ENCODE measurements at regions not wholly inside any gene's neighbourhood (a gene's known extent, or its start where the extent isn't known, plus 50 kb on each side); places are given as distances from the start of the nearest gene placed in this dataset.

DNA sequence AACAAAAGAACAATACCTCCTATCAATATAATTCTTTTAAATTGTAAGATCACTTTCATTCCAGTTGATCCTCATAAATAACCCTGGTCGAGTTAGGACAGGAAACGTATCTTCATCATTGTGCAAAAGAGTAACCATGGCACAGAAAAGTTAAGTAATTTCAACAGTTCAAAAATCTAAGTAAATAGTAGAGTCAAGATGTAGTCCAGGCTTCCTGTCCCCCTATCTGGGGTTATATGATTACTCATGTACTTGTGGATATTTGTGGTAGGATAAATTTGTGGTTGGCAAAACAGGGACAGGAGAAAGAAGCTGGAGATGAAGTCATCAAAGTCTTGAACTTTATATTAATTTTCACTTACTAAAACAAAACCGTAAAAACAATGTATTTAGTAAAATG, 772.6 kb downstream of the TSN start:
- H3K4me3 ChIP-seq (ENCODE audit: low read length in 3 of 3), result no peak overlapping the region
- no peaks in the 10 kb centered on the region for H3K27me3 ChIP-seq (ENCODE audit: control insufficient read depth in 3 of 3, insufficient read depth in 3 of 3, low read length in 3 of 3)
- no peak overlapping the region for H3K9ac ChIP-seq (ENCODE audit: low read depth in 1 of 3, low read length in 3 of 3)

DNA sequence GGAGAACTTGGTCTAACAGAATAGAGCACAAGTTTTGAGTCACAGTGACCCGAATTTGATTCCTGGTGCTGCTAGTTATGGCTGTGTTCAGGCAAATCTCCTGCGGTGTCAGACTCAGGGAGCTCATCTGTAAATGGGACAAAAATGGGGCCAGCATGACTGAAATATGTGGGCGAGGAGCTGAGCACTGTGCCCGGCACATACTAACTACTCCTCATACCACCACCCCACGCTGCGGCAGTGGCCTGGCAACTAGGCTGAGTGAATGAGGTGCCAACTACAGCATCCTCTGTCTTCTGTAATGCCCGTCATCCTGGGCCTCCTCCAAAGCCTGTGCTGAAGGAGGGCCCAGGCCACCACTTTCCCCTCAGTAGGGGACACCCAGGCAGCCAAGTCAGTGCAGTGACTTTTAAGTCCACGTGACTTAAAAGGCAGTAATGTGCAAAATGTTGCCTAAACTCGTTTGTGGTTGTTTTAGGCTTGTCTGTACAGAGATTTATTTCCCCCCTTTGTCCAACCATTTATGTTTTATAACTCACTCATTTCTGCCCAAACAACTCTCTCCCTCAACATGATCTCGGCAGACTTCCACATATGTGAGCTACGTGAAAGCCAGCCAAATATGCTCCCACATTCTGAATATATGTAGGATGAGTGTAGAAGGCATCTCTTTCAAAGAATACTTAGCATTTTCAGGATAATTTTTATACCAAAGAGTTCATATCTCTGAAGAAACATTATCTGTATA, 773.7 kb downstream of the TSN start:
- no peaks in the 10 kb centered on the region for H3K36me3 ChIP-seq (ENCODE audit: control insufficient read depth in 3 of 3, insufficient read depth in 3 of 3, low read length in 3 of 3)
- no peaks in the 10 kb centered on the region for H3K9me3 ChIP-seq (ENCODE audit: control insufficient read depth in 3 of 3, low read length in 3 of 3)
- H3K4me3 ChIP-seq (ENCODE audit: low read length in 3 of 3), result no peak overlapping the region
- H3K27ac ChIP-seq (ENCODE audit: low read depth, low read length), result no peak overlapping the region
- H3K9ac ChIP-seq (ENCODE audit: low read depth in 1 of 3, low read length in 3 of 3), result no peak overlapping the region
- H3K4me1 ChIP-seq (ENCODE audit: control insufficient read depth in 3 of 3, insufficient read depth in 3 of 3, low read length in 3 of 3), result no peaks in the 10 kb centered on the region
- H3K27me3 ChIP-seq (ENCODE audit: control insufficient read depth in 3 of 3, insufficient read depth in 3 of 3, low read length in 3 of 3), result no peaks in the 10 kb centered on the region

More for the DNA sequence above, 772.6 kb downstream of the TSN start:
- Histone ChIP-seq H3K4me1 (ENCODE audit: control insufficient read depth in 3 of 3, insufficient read depth in 3 of 3, low read length in 3 of 3) (no peaks in the 10 kb centered on the region), H3K36me3 (ENCODE audit: control insufficient read depth in 3 of 3, insufficient read depth in 3 of 3, low read length in 3 of 3) (no peaks in the 10 kb centered on the region), H3K9me3 (ENCODE audit: control insufficient read depth in 3 of 3, low read length in 3 of 3) (no peaks in the 10 kb centered on the region), H3K27ac (ENCODE audit: low read depth, low read length) (no peak overlapping the region)

DNA sequence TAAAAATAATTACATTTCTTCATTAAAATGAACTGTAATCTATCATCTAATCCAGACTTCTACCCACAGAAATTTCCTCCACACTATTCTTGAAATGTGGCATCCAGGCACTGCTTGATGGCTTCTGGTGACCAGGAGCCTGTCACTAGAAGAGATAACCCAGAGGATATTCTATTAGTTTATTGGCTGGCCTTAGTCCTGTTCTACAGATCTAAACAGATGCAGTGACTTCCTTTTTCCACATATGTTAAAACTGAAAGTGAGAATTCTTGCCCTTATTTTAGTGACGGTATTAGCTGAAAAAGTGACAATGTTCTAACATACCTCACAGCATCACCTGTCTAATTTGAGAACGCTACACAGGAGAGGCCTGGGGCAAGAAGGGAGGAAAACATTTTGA, 775.4 kb downstream of the TSN start:
- no peaks in the 10 kb centered on the region for H3K4me1 ChIP-seq (ENCODE audit: control insufficient read depth in 3 of 3, insufficient read depth in 3 of 3, low read length in 3 of 3)
- H3K27ac ChIP-seq (ENCODE audit: low read depth, low read length), result no peak overlapping the region
- no peak overlapping the region for H3K9ac ChIP-seq (ENCODE audit: low read depth in 1 of 3, low read length in 3 of 3)

DNA sequence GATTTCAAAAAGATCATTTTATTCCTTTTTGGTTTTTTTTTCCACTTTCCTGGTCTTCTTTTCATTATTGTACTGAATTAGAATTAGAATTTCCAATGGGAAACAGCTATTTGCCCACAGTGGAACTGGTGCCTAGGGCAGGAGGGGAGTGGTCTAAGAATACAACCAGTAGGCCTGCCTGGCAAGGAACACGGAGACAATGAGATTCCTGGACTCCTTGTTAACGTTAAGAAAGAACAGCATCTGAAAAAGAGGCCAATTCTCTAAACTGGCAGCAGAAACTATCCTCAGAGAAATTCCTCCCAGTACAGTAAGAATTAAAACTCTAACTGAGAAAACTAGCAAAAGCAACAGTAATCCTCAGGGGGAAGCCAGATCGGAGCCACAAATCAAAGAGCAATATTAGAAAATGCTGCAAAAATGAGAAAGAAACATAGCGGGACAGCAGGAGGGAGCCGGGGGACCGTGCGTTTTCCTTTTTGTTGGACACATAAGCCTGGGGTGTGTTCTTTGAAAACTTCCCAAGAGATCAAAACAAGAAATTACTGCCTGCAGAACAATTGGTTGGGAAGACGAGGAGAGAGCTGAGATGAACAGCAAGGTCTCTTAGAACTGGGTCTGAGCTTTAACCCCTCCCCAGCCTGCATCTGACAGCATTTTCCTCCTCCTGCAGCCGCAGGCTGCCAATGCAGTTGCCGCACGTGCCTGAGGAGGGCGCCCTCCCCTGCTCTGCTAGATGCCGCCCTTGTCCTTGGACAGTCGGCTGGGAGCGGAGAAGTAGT, 776.0 kb downstream of the TSN start:
- Histone ChIP-seq H3K27me3 (ENCODE audit: control insufficient read depth in 3 of 3, insufficient read depth in 3 of 3, low read length in 3 of 3) (no peaks in the 10 kb centered on the region), H3K27ac (ENCODE audit: low read depth, low read length) (no peak overlapping the region), H3K4me1 (ENCODE audit: control insufficient read depth in 3 of 3, insufficient read depth in 3 of 3, low read length in 3 of 3) (no peaks in the 10 kb centered on the region), H3K9ac (ENCODE audit: low read depth in 1 of 3, low read length in 3 of 3) (no peak overlapping the region), H3K36me3 (ENCODE audit: control insufficient read depth in 3 of 3, insufficient read depth in 3 of 3, low read length in 3 of 3) (no peaks in the 10 kb centered on the region), H3K4me3 (ENCODE audit: low read length in 3 of 3) (no peak overlapping the region), H3K9me3 (ENCODE audit: control insufficient read depth in 3 of 3, low read length in 3 of 3) (no peaks in the 10 kb centered on the region)

More for the DNA sequence above, 775.4 kb downstream of the TSN start:
- H3K36me3 ChIP-seq (ENCODE audit: control insufficient read depth in 3 of 3, insufficient read depth in 3 of 3, low read length in 3 of 3), result no peaks in the 10 kb centered on the region
- H3K27me3 ChIP-seq (ENCODE audit: control insufficient read depth in 3 of 3, insufficient read depth in 3 of 3, low read length in 3 of 3), result no peaks in the 10 kb centered on the region
- H3K4me3 ChIP-seq (ENCODE audit: low read length in 3 of 3), result no peak overlapping the region
- no peaks in the 10 kb centered on the region for H3K9me3 ChIP-seq (ENCODE audit: control insufficient read depth in 3 of 3, low read length in 3 of 3)

DNA sequence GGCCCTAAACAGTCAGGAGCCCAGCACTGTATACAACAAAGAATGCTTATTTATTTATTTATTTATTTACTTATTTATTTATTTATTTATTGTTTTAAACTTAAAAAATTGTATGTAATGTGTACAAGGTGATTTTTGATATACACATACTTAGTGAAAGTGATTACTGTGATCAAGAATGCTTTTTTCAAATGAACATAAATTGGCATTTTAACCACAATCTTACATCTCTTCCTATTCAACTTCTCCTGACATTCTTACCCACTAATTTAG, 776.6 kb downstream of the TSN start:
- Histone ChIP-seq H3K4me1 (ENCODE audit: control insufficient read depth in 3 of 3, insufficient read depth in 3 of 3, low read length in 3 of 3) (no peaks in the 10 kb centered on the region), H3K9me3 (ENCODE audit: control insufficient read depth in 3 of 3, low read length in 3 of 3) (no peaks in the 10 kb centered on the region), H3K27ac (ENCODE audit: low read depth, low read length) (no peak overlapping the region), H3K36me3 (ENCODE audit: control insufficient read depth in 3 of 3, insufficient read depth in 3 of 3, low read length in 3 of 3) (no peaks in the 10 kb centered on the region), H3K9ac (ENCODE audit: low read depth in 1 of 3, low read length in 3 of 3) (no peak overlapping the region), H3K4me3 (ENCODE audit: low read length in 3 of 3) (no peak overlapping the region), H3K27me3 (ENCODE audit: control insufficient read depth in 3 of 3, insufficient read depth in 3 of 3, low read length in 3 of 3) (no peaks in the 10 kb centered on the region)

DNA sequence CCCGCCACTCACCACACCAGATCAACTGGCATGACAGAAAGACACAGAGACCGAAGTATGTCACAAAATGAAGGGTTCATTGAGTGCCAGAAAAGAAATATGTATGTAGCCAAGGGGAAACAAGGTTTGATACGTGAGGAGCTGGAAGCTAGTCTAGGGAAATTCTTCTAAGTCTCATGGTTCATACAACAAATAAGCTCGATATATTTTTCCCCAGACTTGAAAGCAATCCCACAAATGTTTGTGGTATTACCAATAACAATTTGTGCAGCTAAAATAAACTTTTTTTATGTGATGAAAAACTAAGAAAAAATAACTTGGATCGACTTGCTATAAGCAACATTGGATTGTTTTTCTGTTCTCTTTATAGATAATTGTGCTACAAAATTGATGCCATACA, 777.0 kb downstream of the TSN start:
- Histone ChIP-seq H3K27ac (ENCODE audit: low read depth, low read length) (no peak overlapping the region), H3K27me3 (ENCODE audit: control insufficient read depth in 3 of 3, insufficient read depth in 3 of 3, low read length in 3 of 3) (no peaks in the 10 kb centered on the region), H3K36me3 (ENCODE audit: control insufficient read depth in 3 of 3, insufficient read depth in 3 of 3, low read length in 3 of 3) (no peaks in the 10 kb centered on the region), H3K4me3 (ENCODE audit: low read length in 3 of 3) (no peak overlapping the region), H3K9me3 (ENCODE audit: control insufficient read depth in 3 of 3, low read length in 3 of 3) (no peaks in the 10 kb centered on the region), H3K9ac (ENCODE audit: low read depth in 1 of 3, low read length in 3 of 3) (no peak overlapping the region), H3K4me1 (ENCODE audit: control insufficient read depth in 3 of 3, insufficient read depth in 3 of 3, low read length in 3 of 3) (no peaks in the 10 kb centered on the region)

DNA sequence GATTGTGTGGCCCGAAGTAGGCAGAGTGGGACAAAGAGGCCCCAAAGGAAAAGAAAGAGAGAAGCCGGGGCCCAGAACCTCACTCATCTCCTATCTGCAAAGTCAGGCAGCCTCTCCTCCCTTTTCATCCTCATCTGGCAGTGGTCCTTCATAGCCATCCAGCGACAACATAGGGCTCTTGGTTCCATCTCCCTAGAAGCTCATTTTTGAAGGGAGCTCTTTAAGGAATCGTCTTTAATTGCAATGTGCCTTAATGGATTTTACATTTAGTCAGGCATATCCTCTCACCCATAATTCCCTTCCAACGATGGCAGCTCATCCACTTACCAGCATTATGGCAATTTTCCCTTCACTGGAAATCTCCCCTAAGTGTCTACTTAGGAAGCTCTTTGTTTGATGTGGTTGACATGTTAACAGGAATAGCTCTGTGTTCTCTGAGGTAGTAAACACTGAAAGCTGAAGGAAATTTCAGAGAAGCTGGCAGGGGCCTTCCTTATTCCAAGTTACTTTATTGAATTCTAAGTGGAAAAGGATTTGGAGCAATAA, 780.6 kb downstream of the TSN start:
- no peaks in the 10 kb centered on the region for H3K27me3 ChIP-seq (ENCODE audit: control insufficient read depth in 3 of 3, insufficient read depth in 3 of 3, low read length in 3 of 3)

GRCh38 chr2:122539311-122539710, 783.9 kb downstream of the TSN start:
- H3K9me3 ChIP-seq (ENCODE audit: control insufficient read depth in 3 of 3, low read length in 3 of 3), result no peaks in the 10 kb centered on the region
- no peaks in the 10 kb centered on the region for H3K27me3 ChIP-seq (ENCODE audit: control insufficient read depth in 3 of 3, insufficient read depth in 3 of 3, low read length in 3 of 3)
- H3K36me3 ChIP-seq (ENCODE audit: control insufficient read depth in 3 of 3, insufficient read depth in 3 of 3, low read length in 3 of 3), result no peaks in the 10 kb centered on the region
- no peak overlapping the region for H3K4me3 ChIP-seq (ENCODE audit: low read length in 3 of 3)
- H3K9ac ChIP-seq (ENCODE audit: low read depth in 1 of 3, low read length in 3 of 3), result no peak overlapping the region
- H3K4me1 ChIP-seq (ENCODE audit: control insufficient read depth in 3 of 3, insufficient read depth in 3 of 3, low read length in 3 of 3), result no peaks in the 10 kb centered on the region
- no peak overlapping the region for H3K27ac ChIP-seq (ENCODE audit: low read depth, low read length)

More for the DNA sequence above, 780.6 kb downstream of the TSN start:
- Histone ChIP-seq H3K9me3 (ENCODE audit: control insufficient read depth in 3 of 3, low read length in 3 of 3) (no peaks in the 10 kb centered on the region), H3K36me3 (ENCODE audit: control insufficient read depth in 3 of 3, insufficient read depth in 3 of 3, low read length in 3 of 3) (no peaks in the 10 kb centered on the region), H3K4me3 (ENCODE audit: low read length in 3 of 3) (no peak overlapping the region), H3K9ac (ENCODE audit: low read depth in 1 of 3, low read length in 3 of 3) (no peak overlapping the region), H3K27ac (ENCODE audit: low read depth, low read length) (no peak overlapping the region), H3K4me1 (ENCODE audit: control insufficient read depth in 3 of 3, insufficient read depth in 3 of 3, low read length in 3 of 3) (no peaks in the 10 kb centered on the region)

DNA sequence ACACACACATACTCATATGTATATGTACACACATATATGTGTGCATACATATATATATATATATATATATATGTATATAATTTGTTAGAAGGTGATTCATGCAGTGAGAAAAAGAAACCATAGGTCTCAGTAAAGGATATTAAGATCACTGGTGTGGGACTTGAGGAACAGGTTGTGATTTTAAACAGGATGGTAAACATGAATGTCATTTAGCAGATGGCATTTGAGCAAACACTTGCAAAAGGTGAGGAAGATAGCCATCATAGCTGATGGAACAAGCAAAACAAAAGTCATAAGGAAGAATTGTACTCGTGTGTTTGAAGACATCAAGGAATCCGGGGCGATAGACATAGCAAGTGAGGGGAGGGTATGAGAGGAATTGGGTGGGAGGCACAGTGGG, 784.5 kb downstream of the TSN start:
- Histone ChIP-seq H3K4me1 (ENCODE audit: control insufficient read depth in 3 of 3, insufficient read depth in 3 of 3, low read length in 3 of 3) (no peaks in the 10 kb centered on the region), H3K27ac (ENCODE audit: low read depth, low read length) (no peak overlapping the region), H3K9me3 (ENCODE audit: control insufficient read depth in 3 of 3, low read length in 3 of 3) (no peaks in the 10 kb centered on the region), H3K4me3 (ENCODE audit: low read length in 3 of 3) (no peak overlapping the region), H3K36me3 (ENCODE audit: control insufficient read depth in 3 of 3, insufficient read depth in 3 of 3, low read length in 3 of 3) (no peaks in the 10 kb centered on the region), H3K27me3 (ENCODE audit: control insufficient read depth in 3 of 3, insufficient read depth in 3 of 3, low read length in 3 of 3) (no peaks in the 10 kb centered on the region), H3K9ac (ENCODE audit: low read depth in 1 of 3, low read length in 3 of 3) (no peak overlapping the region)

DNA sequence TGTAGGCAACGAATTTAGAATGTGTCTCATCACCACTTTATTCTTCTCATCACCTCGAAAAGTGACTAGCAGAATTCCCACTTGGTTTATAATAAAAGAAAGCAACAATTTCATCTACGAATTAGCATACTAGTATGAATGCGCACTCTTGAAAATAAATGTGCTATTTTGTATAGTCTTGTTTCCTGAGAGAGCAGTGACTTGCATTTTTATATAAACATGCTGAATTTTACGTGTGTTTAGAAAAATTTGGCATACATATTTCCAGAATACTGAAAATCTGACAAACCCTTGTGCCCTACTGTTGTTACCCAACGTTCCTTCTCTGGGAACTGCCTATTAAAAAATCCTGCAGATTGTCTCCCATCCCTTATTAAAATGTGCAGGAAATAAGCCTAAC, 786.8 kb downstream of the TSN start:
- Histone ChIP-seq H3K27ac (ENCODE audit: low read depth, low read length) (no peak overlapping the region), H3K4me3 (ENCODE audit: low read length in 3 of 3) (no peak overlapping the region), H3K27me3 (ENCODE audit: control insufficient read depth in 3 of 3, insufficient read depth in 3 of 3, low read length in 3 of 3) (no peaks in the 10 kb centered on the region), H3K36me3 (ENCODE audit: control insufficient read depth in 3 of 3, insufficient read depth in 3 of 3, low read length in 3 of 3) (no peaks in the 10 kb centered on the region), H3K9me3 (ENCODE audit: control insufficient read depth in 3 of 3, low read length in 3 of 3) (no peaks in the 10 kb centered on the region), H3K4me1 (ENCODE audit: control insufficient read depth in 3 of 3, insufficient read depth in 3 of 3, low read length in 3 of 3) (no peaks in the 10 kb centered on the region), H3K9ac (ENCODE audit: low read depth in 1 of 3, low read length in 3 of 3) (no peak overlapping the region)

Data from skeletal muscle tissue (tissue), 3 donors.